ENCODE measurements at regions not wholly inside any gene's neighbourhood (a gene's known extent, or its start where the extent isn't known, plus 50 kb on each side); places are given as distances from the start of the nearest gene placed in this dataset.

DNA sequence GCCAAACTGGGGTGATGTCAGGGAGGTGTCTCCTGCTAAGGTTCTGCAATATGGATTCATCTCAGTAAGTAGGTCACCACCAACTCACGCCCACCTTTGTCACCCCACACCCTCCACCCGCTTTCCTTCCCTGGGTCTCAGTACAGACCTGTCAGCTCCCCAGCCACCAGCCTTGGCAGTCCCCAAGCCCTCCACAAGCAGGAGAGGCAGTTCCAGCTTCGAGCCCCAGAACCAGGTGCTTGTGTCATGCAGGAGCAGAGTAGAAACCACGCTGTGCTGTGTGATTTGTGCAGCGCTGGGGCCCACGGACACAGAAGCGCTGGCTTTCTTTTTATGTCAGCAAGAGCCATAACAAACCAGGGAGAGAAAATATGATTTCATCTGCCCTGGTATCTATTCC, 89.0 kb upstream of the CDH4 start:
- H3K4me3 ChIP-seq = no peak overlapping the region
- no peaks in the 10 kb centered on the region for H3K9me3 ChIP-seq
- no peak for TF ChIP-seq CTCF (IDR thresholded peaks at IDR 0.05)
- ATAC-seq (no peak), DNase-seq (no peak)
- H3K4me1 ChIP-seq (ENCODE audit: low read depth) = no peaks in the 10 kb centered on the region
- intact Hi-C loops (cut with DNase I, micrococcal nuclease) = no loop called here
- H3K36me3 ChIP-seq (ENCODE audit: low read depth) = no peaks in the 10 kb centered on the region

GRCh38 chr20:61166324-61166723, 85.7 kb upstream of the CDH4 start:
- Histone ChIP-seq H3K36me3 (ENCODE audit: low read depth) (no peaks in the 10 kb centered on the region), H3K9me3 (no peaks in the 10 kb centered on the region), H3K4me3 (no peak overlapping the region), H3K4me1 (ENCODE audit: low read depth) (no peaks in the 10 kb centered on the region)
- ATAC-seq = no peak
- intact Hi-C loops (cut with DNase I, micrococcal nuclease) = no loop called here
- DNase-seq = no peak
- TF ChIP-seq CTCF (IDR thresholded peaks at IDR 0.05) = no peak

DNA sequence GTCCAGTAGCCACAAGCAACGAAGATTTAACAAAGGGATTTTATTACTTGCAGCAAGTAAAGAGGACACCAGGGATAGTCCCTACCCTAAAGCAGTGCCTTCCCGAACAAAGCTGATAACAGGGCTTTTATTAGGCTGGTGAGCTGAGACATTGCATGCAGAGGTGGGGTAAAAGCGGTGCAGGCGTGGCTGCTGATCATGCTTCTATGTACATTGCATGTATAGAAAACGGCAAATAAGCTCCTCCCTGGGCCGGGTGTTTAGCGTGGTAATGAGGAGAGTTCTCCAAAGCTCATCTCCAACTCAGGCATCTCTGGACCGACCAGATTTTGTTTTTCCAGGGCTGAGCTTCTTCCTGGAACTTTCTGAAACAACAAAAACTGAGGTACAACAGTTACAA, 83.5 kb upstream of the CDH4 start:
- peak; percentile 43 for ATAC-seq
- TF ChIP-seq CTCF (IDR thresholded peaks at IDR 0.05) = no peak
- intact Hi-C loops (cut with DNase I, micrococcal nuclease) = no loop called here

GRCh38 chr20:61169874-61170273, 82.2 kb upstream of the CDH4 start:
- ATAC-seq = no peak
- Histone ChIP-seq H3K36me3 (ENCODE audit: low read depth) (no peaks in the 10 kb centered on the region), H3K4me3 (no peak overlapping the region), H3K9me3 (no peaks in the 10 kb centered on the region), H3K4me1 (ENCODE audit: low read depth) (no peaks in the 10 kb centered on the region)
- DNase-seq = no peak
- TF ChIP-seq CTCF (IDR thresholded peaks at IDR 0.05) = no peak
- intact Hi-C loops (cut with DNase I, micrococcal nuclease) = no loop called here

More for the DNA sequence above, 83.5 kb upstream of the CDH4 start:
- no peak overlapping the region for H3K4me3 ChIP-seq
- DNase-seq = peak in 1 of 3 donors; percentile 21
- no peaks in the 10 kb centered on the region for H3K9me3 ChIP-seq
- H3K4me1 ChIP-seq (ENCODE audit: low read depth) = no peaks in the 10 kb centered on the region
- no peaks in the 10 kb centered on the region for H3K36me3 ChIP-seq (ENCODE audit: low read depth)

GRCh38 chr20:61170496-61171320, 81.4 kb upstream of the CDH4 start:
- H3K4me3 ChIP-seq = no peak overlapping the region
- no peak for TF ChIP-seq CTCF (IDR thresholded peaks at IDR 0.05)
- intact Hi-C loops (cut with DNase I, micrococcal nuclease) = no loop called here
- no peaks in the 10 kb centered on the region for H3K9me3 ChIP-seq
- H3K4me1 ChIP-seq (ENCODE audit: low read depth) = no peaks in the 10 kb centered on the region
- H3K36me3 ChIP-seq (ENCODE audit: low read depth) = no peaks in the 10 kb centered on the region
- ATAC-seq (no peak), DNase-seq (no peak)
